GM10248 (cell line): ENCODE measurements at regions not wholly inside any gene's neighbourhood (a gene's known extent, or its start where the extent isn't known, plus 50 kb on each side); places are given as distances from the start of the nearest gene placed in this dataset.

Experiments
- CTCF ChIA-PET: fragments of 300-600 bp; sonication (Branson Sonifier 250); formaldehyde crosslinking; extraction: SDS; loops from one replicate; lab custom pipeline; 2021; ENCODE audit warnings: antibody characterized with exemption; lab: Yijun Ruan, JAX
- POLR2A ChIA-PET: fragments of 350-650 bp; sonication (Branson Sonifier 250); formaldehyde crosslinking; extraction: SDS; loops from one replicate; lab custom pipeline; 2020; ENCODE audit warnings: antibody characterized with exemption; lab: Yijun Ruan, JAX
- DNase-seq: peaks from one replicate; pipeline ENCODE4 v3.0.0; 2012; ENCODE audit errors: extremely low spot score
- TF ChIP-seq, protein P1 (sequence below): IDR thresholded peaks from 2 replicates; pipeline ENCODE4 v1.5.1; 2012; ENCODE audit warnings: mild to moderate bottlenecking, low read depth; ENCODE audit errors: extremely low read depth, missing control alignments, control extremely low read depth

DNA sequence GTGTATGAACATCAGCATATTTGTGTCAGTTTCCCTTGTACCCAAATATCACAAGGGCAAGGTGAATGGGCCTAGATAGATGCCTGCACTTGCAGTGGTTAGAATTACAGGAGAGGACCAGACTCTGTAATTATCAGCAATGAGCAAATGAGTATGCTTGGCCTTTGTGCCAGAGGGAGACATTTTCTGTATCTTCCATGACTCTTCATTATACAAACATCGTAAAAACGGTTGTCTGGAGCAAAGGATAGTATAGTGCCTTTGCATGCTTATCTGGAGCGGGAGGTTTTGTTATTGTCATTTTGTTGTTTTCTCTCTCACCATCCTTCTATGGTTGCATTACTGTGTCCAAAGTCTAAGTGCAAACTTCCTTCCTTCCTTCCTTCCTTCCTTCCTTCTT lies 1568.5 kb upstream of the NUDT12 start:
- TF ChIP-seq, protein P1, sequence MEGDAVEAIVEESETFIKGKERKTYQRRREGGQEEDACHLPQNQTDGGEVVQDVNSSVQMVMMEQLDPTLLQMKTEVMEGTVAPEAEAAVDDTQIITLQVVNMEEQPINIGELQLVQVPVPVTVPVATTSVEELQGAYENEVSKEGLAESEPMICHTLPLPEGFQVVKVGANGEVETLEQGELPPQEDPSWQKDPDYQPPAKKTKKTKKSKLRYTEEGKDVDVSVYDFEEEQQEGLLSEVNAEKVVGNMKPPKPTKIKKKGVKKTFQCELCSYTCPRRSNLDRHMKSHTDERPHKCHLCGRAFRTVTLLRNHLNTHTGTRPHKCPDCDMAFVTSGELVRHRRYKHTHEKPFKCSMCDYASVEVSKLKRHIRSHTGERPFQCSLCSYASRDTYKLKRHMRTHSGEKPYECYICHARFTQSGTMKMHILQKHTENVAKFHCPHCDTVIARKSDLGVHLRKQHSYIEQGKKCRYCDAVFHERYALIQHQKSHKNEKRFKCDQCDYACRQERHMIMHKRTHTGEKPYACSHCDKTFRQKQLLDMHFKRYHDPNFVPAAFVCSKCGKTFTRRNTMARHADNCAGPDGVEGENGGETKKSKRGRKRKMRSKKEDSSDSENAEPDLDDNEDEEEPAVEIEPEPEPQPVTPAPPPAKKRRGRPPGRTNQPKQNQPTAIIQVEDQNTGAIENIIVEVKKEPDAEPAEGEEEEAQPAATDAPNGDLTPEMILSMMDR: no peak
- POLR2A ChIA-PET: no interaction called here
- DNase-seq: no peak
- CTCF ChIA-PET: no interaction called here

DNA sequence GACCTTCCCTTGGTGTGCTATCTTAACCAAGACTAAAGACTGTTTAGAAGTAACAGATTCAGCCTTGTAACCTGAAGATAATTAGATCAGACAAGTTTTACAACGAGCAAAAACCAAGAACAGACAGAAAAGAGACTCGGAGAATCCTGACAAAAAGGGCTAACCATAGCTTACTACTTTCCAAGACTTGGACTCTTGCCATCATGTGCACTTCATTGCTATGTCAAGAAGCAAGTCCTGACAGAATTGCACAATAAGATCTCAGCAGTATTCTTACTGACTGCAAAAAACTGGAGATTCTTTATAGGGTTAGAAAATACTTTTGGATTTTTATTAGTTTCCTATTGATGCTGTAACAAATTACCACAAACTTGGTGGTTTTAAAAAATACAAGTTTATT lies 1539.0 kb upstream of the NUDT12 start:
- DNase-seq: no peak
- CTCF ChIA-PET: no interaction called here

DNA sequence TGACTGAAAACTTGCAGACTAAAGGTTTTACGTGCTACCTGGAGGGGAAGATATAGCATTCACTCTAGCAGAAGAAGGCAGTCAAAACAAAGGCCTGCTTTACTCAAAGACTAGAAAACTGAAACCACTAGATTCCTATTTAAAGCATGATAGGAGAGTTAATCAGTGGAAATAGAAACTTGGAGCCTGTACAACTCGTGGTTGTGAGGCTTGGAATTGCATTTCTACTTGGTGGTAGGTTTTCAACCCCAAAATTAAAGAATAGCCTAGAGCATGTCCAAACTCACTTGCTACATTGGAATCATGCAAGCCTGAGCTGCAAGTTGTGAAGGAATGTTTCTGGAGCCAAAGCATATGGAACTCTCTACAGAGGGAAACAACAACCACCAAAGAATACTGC lies 1526.4 kb upstream of the NUDT12 start:
- DNase-seq: no peak
- TF ChIP-seq, protein P1: no peak
- POLR2A ChIA-PET: no interaction called here
- CTCF ChIA-PET: no interaction called here

More for the DNA sequence above, 1539.0 kb upstream of the NUDT12 start:
- TF ChIP-seq, protein P1: no peak
- POLR2A ChIA-PET: no interaction called here

DNA sequence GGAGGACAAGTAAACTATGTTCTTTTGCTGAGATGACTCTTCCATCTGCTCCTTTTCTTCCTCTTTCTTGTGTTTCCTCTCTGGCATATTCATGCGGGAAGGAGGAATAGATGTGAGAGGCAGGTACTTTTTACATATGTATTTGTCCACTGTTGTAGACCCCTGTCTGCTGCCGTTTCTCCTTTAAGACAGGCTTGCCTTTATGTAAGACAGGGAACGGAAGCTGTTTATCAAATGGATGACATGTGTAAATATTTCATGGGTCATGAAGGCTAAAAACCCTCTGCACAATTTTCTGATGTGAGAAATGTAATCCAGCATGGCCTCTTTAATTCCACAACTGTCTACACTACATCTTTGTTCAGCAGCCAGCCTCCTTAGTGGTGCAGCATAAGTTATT lies 1525.5 kb upstream of the NUDT12 start:
- POLR2A ChIA-PET: no interaction called here
- DNase-seq: no peak
- TF ChIP-seq, protein P1: no peak
- CTCF ChIA-PET: no interaction called here

DNA sequence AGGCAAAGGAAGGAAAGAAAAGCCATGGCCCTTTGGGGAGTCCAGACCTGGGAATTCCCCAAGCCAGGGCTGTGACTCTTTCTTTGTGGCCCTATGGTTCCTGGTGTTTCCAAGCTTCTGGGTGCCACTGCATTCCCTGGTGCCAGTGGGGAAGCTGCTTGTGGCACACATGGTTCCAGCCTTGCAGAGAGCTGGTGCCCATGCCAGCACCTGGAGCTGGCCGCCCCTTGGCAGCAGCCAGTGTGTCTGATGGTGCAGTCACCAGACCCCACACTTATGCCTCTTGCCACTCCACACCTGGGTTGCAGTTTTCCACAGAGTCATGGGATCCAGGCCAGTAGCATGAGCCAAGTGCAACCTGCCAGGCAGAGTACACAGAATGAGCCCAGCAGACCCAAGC lies 1495.3 kb upstream of the NUDT12 start:
- ChIA-PET CTCF (interaction anchor here (2.2 kb wide), 1 partner anchor 11 kb away, joined by 7 read pairs; no protein-coding TSS in a partner anchor), POLR2A (no interaction called here)
- TF ChIP-seq, protein P1: no peak
- no peak for DNase-seq

DNA sequence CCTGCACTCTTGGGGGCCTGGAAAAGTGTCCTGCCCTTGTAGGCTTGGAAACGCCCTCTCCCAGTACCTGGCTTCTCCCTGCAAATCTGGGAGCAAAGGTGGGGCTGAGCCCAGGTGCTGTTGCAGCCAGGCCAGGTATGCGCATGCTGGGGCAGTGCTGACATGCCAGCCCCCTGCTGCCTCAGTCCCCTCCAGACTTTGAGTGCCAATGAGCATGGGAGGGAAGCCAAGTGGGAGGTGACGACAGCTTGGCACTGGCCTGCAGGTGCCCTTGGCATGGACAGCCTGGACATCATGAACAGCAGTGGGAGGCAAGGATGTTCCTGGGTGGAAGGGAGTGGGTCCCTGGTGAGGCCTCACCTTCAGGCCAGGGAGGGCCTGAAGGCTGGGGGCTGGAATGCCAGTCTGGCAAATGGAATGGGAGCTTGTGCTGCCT lies 1494.4 kb upstream of the NUDT12 start:
- CTCF ChIA-PET: interaction anchor here (2.2 kb wide), 1 partner anchor 12 kb away, joined by 7 read pairs; no protein-coding TSS in a partner anchor
- POLR2A ChIA-PET: no interaction called here
- TF ChIP-seq, protein P1: no peak
- DNase-seq: no peak

DNA sequence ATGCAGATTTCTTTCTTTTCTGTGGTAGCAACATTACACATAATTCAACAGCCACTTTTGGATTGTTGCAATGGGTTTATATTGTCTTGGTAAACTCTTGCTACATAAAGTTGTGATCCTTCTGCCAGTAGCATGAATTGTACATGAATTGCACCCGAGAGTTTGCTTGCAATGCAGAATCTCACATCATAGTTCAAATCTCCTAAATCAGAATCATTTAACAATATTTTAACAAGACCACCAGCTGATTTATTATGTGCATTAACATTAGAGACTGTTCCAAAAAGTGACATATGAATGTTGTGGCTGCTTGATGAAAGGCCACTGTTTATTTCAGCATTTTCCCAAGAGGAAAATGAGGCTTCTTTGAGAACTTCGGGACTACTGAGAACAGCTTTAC lies 1491.8 kb upstream of the NUDT12 start:
- POLR2A ChIA-PET: no interaction called here
- TF ChIP-seq, protein P1: no peak
- no peak for DNase-seq
- CTCF ChIA-PET: no interaction called here
